ENCODE measurements at regions not wholly inside any gene's neighbourhood (a gene's known extent, or its start where the extent isn't known, plus 50 kb on each side); places are given as distances from the start of the nearest gene placed in this dataset.

DNA sequence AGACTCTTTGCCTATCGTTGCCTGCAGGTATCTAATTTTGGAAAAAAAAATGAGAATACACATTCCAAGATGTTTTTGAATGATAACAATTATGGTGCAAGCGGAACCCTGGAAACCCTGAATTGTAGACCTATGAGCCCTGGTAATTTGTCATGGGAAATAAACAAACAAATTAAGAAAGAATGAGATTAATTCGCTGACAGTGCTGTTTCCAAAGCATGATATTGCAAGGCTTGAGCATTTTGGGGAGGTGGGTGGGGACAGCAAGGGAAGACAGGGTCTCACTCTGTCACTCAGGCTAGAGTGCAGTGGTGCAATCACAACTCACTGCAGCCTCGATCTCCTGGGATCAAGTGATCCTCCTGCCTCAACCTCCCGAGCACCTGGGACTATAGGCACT, 900.3 kb downstream of the IPMK start:
- H3K9ac ChIP-seq, result no peak overlapping the region
- no peak overlapping the region for H2AFZ ChIP-seq (ENCODE audit: low read depth)
- no peaks in the 10 kb centered on the region for H4K20me1 ChIP-seq (ENCODE audit: insufficient read depth)
- H3K36me3 ChIP-seq (ENCODE audit: insufficient read depth), result no peaks in the 10 kb centered on the region
- H3K27ac ChIP-seq, result no peak overlapping the region
- TF ChIP-seq, protein P1, sequence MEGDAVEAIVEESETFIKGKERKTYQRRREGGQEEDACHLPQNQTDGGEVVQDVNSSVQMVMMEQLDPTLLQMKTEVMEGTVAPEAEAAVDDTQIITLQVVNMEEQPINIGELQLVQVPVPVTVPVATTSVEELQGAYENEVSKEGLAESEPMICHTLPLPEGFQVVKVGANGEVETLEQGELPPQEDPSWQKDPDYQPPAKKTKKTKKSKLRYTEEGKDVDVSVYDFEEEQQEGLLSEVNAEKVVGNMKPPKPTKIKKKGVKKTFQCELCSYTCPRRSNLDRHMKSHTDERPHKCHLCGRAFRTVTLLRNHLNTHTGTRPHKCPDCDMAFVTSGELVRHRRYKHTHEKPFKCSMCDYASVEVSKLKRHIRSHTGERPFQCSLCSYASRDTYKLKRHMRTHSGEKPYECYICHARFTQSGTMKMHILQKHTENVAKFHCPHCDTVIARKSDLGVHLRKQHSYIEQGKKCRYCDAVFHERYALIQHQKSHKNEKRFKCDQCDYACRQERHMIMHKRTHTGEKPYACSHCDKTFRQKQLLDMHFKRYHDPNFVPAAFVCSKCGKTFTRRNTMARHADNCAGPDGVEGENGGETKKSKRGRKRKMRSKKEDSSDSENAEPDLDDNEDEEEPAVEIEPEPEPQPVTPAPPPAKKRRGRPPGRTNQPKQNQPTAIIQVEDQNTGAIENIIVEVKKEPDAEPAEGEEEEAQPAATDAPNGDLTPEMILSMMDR (conservative IDR thresholded peaks at IDR 0.05; ENCODE audit: low read depth, low read length), result no peak
- H3K4me2 ChIP-seq, result no peak overlapping the region
- H3K4me1 ChIP-seq (ENCODE audit: low read depth, poor library complexity, severe bottlenecking), result no peaks in the 10 kb centered on the region
- H3K27me3 ChIP-seq (ENCODE audit: insufficient read depth, low read depth), result no peaks in the 10 kb centered on the region
- H3K79me2 ChIP-seq (ENCODE audit: insufficient read depth, low read depth), result no peaks in the 10 kb centered on the region
- no peak overlapping the region for H3K4me3 ChIP-seq (IDR thresholded peaks at IDR 0.05; ENCODE audit: insufficient read depth, low read depth, low read length)

DNA sequence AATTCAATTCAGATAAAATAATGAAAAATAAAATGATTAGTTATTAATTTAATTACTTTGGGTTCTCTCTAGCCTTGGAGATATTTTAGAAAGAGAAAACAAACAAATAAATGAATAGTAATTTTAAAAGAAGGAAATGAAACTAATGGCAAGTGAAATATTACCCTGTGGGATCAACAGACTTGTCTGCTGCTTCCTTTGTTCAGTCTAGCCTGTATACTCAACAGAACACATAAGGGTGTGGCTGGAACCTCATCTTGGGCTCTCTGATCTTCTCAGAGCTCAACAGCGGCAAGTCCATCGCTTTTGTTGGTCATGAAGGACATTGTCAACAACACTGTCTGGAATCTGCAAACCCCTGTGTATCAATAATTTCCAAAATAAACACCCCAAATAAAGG, 904.9 kb downstream of the IPMK start:
- no peaks in the 10 kb centered on the region for H3K36me3 ChIP-seq (ENCODE audit: insufficient read depth)
- H3K27ac ChIP-seq, result no peak overlapping the region
- H3K79me2 ChIP-seq (ENCODE audit: insufficient read depth, low read depth), result no peaks in the 10 kb centered on the region
- H3K4me2 ChIP-seq, result no peak overlapping the region
- no peaks in the 10 kb centered on the region for H4K20me1 ChIP-seq (ENCODE audit: insufficient read depth)
- H3K27me3 ChIP-seq (ENCODE audit: insufficient read depth, low read depth), result no peaks in the 10 kb centered on the region
- no peak overlapping the region for H2AFZ ChIP-seq (ENCODE audit: low read depth)
- H3K4me3 ChIP-seq (IDR thresholded peaks at IDR 0.05; ENCODE audit: insufficient read depth, low read depth, low read length), result no peak overlapping the region
- TF ChIP-seq, protein P1 (conservative IDR thresholded peaks at IDR 0.05; ENCODE audit: low read depth, low read length), result no peak
- no peaks in the 10 kb centered on the region for H3K4me1 ChIP-seq (ENCODE audit: low read depth, poor library complexity, severe bottlenecking)
- H3K9ac ChIP-seq, result no peak overlapping the region

DNA sequence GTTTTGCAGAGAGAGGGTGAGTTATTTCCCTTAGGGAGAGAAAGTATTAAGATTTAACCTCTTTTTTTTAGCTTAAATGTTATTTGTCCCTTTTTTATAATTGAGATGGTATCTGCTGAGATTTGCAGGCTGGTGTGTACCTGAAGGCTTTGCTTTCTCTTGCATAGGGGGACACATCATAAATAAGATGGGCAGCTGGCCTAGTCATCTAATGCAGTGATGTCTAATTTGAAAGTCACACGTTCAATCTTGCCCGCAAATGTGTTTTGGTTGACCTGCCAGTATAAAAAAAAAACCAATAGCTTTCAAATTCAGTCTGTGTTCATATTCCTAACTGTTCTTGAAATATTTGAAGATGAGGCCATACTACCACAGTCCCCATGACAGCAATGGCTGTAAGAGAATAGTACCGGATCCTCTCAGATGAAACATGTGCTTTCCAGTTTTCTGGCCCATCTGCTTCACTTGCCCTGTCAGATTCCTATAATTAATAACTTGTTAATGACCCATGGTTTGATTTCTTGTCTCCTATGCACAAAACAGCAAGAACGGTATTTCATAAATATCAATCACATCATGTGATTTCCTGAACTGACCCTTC, 914.2 kb downstream of the IPMK start:
- Histone ChIP-seq H3K4me2 (no peak overlapping the region), H3K27ac (no peak overlapping the region), H3K4me1 (ENCODE audit: low read depth, poor library complexity, severe bottlenecking) (no peaks in the 10 kb centered on the region), H3K9ac (no peak overlapping the region), H3K27me3 (ENCODE audit: insufficient read depth, low read depth) (no peaks in the 10 kb centered on the region), H3K4me3 (IDR thresholded peaks at IDR 0.05; ENCODE audit: insufficient read depth, low read depth, low read length) (no peak overlapping the region), H3K36me3 (ENCODE audit: insufficient read depth) (no peaks in the 10 kb centered on the region), H4K20me1 (ENCODE audit: insufficient read depth) (no peaks in the 10 kb centered on the region), H2AFZ (ENCODE audit: low read depth) (no peak overlapping the region), H3K79me2 (ENCODE audit: insufficient read depth, low read depth) (no peaks in the 10 kb centered on the region)
- TF ChIP-seq, protein P1 (conservative IDR thresholded peaks at IDR 0.05; ENCODE audit: low read depth, low read length), result no peak

DNA sequence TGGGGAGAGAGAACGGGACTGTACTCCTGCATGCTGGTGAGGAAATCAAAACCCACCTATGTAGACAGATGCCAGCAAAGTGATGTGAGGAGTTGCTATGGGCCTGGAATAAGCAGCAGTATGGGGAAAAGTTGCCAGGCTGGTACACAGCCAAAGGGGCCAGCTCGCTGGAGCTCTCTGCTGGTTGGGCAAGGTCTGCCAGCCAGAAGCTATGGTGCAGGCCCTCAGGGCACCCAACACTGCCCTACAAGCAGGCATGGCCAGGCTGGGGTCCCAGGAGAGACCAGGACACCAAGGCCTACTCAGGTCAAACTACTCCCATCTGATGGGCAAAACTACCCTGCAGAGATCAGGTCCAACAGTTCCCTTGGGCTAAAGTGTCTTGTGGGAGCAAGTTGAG, 916.6 kb downstream of the IPMK start:
- Histone ChIP-seq H3K27ac (no peak overlapping the region), H3K4me2 (no peak overlapping the region), H4K20me1 (ENCODE audit: insufficient read depth) (no peaks in the 10 kb centered on the region), H3K36me3 (ENCODE audit: insufficient read depth) (no peaks in the 10 kb centered on the region), H3K9ac (no peak overlapping the region), H3K79me2 (ENCODE audit: insufficient read depth, low read depth) (no peaks in the 10 kb centered on the region), H3K4me3 (IDR thresholded peaks at IDR 0.05; ENCODE audit: insufficient read depth, low read depth, low read length) (no peak overlapping the region), H2AFZ (ENCODE audit: low read depth) (no peak overlapping the region), H3K4me1 (ENCODE audit: low read depth, poor library complexity, severe bottlenecking) (no peaks in the 10 kb centered on the region), H3K27me3 (ENCODE audit: insufficient read depth, low read depth) (no peaks in the 10 kb centered on the region)
- TF ChIP-seq, protein P1 (conservative IDR thresholded peaks at IDR 0.05; ENCODE audit: low read depth, low read length), result no peak

Measured in KMS-11 (cell line).